ENCODE measurements at regions not wholly inside any gene's neighbourhood (a gene's known extent, or its start where the extent isn't known, plus 50 kb on each side); places are given as distances from the start of the nearest gene placed in this dataset.
"Not testable (repeated sequence)": the region's sequence is repeated elsewhere in the genome, so short reads cannot be mapped to it uniquely, and the experiment has no call there.

DNA sequence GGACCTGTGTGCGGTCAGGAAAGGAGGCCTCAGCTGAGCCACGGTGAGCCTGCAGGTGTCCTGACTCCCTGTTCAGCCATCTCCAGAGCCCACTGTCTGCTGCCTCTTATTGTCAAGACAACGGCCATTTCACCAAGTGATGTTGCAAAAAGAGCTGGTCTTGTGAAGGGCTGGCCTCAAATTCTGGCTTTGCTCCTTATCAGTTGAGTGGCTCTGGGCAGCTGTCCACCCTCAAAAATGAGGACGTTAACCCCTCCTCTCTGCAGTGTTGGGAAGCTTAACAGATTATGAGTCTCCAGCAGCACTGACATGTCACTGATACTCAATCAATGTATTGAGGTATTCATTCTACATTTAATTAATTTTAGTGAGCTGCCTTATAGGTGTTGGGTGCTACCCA lies 171.1 kb upstream of the TOX3 start:
- in situ Hi-C loops (cut with HindIII; ENCODE audit: low pct_unique_long_range_greater_than_20kb, low sequenced_read_pairs) = no loop called here

DNA sequence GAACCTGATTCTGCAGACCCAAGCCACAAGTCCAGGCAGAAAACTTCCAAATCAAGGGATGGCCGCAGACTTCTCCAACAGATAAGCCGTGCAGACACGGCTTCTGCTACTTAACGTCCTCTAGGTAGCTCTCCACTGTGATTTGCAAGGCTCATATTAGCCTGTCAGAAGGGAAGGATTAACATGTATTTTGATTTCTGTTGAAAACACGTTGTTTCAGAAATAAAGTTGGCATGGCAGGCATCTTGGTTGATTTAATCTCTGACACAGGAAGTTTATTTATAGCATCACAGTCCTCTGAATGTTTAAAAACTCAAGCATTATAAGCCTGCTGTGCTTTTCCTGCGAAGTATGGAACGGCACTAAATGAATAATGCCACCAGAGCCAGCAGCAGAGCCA lies 166.8 kb upstream of the TOX3 start:
- no peak for DNase-seq (ENCODE audit: low read depth, low spot score)
- in situ Hi-C loops (cut with HindIII; ENCODE audit: low pct_unique_long_range_greater_than_20kb, low sequenced_read_pairs) = no loop called here

More for the DNA sequence above, 171.1 kb upstream of the TOX3 start:
- DNase-seq (ENCODE audit: low read depth, low spot score) = no peak

DNA sequence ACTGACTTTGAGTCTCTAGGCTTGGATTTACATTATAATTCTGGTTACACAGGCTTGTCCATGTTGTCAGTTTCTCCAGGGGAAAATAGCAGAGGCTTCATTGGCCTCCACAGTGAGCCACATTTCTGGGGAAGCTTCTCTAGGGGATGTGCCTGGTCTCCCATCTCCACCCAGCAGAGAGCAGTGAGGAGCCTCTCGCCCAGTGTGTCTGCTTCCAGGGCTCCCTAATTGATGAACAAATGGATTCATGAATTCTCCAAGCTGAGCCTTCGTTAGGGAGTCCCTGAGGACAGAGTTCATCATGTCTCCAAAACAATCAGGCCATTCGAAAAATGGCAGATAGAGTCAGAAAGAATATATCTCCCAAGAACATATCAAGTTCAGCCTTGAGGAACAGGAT lies 162.4 kb upstream of the TOX3 start:
- in situ Hi-C loops (cut with HindIII; ENCODE audit: low pct_unique_long_range_greater_than_20kb, low sequenced_read_pairs) = no loop called here
- DNase-seq (ENCODE audit: low read depth, low spot score) = no peak

DNA sequence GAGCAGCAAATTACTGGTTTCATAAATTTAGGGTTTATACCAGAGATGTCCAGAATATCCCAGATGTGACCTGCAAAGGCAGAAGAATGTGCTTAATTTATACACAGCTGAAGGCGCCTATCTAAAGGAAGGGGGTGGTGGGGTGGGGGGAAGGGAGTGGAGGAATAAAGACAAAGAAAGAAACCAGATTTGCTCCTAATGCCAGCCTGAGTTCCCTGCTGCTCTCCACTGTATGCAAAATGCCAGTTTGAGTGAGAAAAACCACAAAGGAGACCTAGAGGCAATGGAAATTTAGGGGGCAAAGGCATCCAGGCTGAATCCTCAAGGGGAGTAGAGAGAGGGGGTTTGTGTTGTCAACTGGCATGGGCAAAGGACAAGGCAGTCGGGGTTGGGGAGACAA lies 161.5 kb upstream of the TOX3 start:
- in situ Hi-C loops (cut with HindIII; ENCODE audit: low pct_unique_long_range_greater_than_20kb, low sequenced_read_pairs) = no loop called here
- DNase-seq (ENCODE audit: low read depth, low spot score) = no peak

DNA sequence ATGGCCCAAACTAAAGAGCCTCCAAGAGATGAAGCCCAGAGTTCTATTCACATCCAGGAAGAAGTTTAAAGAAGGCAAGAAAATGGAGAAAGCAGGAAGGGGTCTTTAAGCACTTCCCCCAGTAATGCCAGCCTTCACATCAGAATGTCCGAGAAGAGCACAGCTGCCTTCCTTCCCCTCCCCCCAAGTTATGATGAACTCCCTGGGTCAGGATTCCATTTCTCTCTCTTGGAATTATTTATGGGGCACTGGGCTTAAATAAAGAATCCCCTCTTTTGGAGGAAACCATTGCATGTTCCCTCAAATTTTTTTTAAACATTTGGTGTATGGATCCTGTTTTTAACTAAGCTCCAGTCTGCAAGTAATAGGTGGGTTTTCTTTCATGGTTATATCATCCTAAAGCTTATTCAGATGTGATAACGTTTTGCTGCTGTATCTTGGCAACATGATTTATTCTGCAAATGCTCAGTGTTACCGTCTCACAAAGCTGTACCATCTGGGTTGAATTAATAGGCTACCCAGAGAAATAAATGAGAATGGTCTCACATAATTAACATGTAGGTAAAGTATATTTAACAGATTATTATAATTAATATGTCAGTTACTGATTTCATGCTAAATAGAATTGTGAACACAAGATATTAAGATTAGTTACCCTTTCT lies 160.9 kb upstream of the TOX3 start:
- in situ Hi-C loops (cut with HindIII; ENCODE audit: low pct_unique_long_range_greater_than_20kb, low sequenced_read_pairs) = no loop called here
- no peak for DNase-seq (ENCODE audit: low read depth, low spot score)

DNA sequence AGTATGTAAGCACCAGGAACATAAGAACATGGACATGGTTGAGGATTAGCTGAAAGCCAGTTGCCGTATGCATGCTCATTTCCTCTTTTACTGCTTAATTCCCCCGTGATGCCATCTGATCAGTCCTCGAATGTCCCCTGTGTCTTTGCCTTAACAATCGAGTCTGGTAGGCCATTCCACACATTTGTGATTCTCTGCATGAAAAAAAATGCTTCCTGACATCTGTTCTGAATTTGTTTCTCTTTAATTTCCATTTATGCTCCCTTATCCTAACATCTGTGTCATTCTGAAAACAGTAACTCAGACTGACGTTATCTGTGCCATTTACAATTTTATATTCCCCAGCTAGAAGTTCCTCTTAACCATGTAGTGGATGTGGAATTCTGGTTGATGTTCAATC lies 158.2 kb upstream of the TOX3 start:
- no peak for DNase-seq (ENCODE audit: low read depth, low spot score)
- in situ Hi-C loops (cut with HindIII; ENCODE audit: low pct_unique_long_range_greater_than_20kb, low sequenced_read_pairs) = no loop called here

DNA sequence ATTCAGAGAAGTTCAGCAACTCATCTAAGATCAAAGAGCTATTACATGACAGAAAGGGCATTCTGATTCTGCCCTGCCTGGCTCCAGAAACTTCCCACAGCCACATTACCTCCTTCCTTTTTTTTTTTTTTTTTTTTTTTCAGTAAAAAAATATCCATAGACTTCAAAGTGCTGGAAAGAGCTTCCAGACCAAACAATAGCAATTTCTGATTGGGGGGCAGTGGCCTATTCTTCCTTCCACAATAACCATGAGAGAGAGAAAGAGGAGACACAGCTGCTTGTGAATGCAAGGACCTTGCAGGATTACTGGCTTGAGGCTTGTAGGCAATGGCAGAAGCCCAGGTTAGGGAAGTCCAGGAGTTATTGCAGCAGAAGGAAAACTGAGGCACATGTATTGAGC lies 151.0 kb upstream of the TOX3 start:
- no peak for DNase-seq (ENCODE audit: low read depth, low spot score)
- in situ Hi-C loops (cut with HindIII; ENCODE audit: low pct_unique_long_range_greater_than_20kb, low sequenced_read_pairs) = no loop called here

DNA sequence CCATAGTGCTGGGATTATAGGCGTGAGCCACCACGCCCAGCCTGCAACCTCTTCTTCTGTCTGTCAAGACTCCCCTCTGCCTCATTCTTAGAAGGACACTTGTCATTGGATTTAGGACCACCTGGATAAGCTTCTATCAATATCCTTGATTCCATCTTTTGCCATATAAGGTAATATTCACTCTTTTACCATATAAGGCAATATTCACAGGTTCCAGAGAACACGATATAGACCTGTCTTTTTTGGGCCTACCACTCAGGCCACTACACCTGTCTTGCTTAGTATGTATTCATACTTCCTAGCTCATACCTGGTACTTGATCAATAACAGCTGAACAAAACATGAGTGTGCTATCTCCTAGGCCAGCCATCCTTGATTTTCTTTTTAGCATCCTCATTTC lies 149.2 kb upstream of the TOX3 start:
- in situ Hi-C loops (cut with HindIII; ENCODE audit: low pct_unique_long_range_greater_than_20kb, low sequenced_read_pairs) = no loop called here
- DNase-seq (ENCODE audit: low read depth, low spot score) = no peak

DNA sequence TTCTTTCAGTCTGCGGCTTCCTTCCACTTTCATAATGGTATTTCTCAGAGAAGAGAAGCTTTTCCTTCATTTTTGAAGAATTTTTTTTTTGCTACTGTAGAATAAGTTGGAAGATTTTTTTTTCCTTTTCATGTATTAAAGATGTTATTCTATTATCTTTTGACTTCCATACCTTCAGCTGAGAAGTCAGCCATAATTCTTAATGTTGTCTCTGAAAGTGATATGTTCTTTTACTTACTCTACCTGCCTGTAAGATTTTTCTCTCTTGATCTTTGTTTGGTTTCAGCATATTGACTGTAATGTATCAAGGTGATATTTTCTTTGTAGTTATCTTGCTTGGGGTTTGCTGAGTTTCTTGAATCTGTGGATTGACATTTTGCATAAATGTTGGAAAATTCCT lies 143.5 kb upstream of the TOX3 start:
- DNase-seq (ENCODE audit: low read depth, low spot score) = no peak
- in situ Hi-C loops (cut with HindIII; ENCODE audit: low pct_unique_long_range_greater_than_20kb, low sequenced_read_pairs) = no loop called here

DNA sequence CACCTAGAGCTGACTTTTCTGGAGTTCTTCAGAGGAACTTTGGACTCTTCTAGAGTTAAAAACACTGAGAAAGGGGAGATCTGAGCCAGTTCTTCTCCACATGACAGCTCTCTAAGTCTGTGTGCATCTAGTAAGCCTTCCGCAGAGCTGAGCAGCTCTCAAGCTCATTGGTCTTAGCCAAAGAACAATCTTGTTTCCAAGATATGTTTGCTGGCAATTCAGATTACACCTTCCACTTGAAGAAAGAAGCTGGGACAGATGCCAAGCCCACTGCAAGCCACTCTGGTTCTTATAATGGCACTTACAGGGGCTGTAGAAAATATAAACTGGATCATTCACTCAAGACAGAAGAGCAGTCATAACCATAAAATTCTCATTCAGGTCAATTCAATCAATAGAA lies 134.1 kb upstream of the TOX3 start:
- in situ Hi-C loops (cut with HindIII; ENCODE audit: low pct_unique_long_range_greater_than_20kb, low sequenced_read_pairs) = no loop called here
- no peak for DNase-seq (ENCODE audit: low read depth, low spot score)

DNA sequence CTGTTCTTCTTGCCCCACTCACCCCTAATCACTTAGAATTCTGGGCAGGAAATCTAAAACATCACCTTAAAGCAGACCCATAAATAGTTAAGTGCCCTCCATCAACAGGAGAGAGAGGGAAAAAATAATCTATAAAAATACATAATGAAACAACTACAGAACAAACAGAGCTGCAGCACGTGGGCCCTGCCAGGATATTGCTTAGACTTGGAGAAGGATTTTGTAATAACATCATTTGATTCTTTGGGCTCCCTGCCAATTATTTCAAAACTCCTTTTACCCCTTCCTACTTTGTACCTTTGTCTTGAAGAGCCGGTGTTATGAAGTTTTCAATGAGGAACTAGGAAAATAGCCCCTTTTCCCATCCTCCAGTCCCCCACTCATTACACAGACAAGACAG lies 130.6 kb upstream of the TOX3 start:
- no peak for DNase-seq (ENCODE audit: low read depth, low spot score)
- in situ Hi-C loops (cut with HindIII; ENCODE audit: low pct_unique_long_range_greater_than_20kb, low sequenced_read_pairs) = no loop called here

DNA sequence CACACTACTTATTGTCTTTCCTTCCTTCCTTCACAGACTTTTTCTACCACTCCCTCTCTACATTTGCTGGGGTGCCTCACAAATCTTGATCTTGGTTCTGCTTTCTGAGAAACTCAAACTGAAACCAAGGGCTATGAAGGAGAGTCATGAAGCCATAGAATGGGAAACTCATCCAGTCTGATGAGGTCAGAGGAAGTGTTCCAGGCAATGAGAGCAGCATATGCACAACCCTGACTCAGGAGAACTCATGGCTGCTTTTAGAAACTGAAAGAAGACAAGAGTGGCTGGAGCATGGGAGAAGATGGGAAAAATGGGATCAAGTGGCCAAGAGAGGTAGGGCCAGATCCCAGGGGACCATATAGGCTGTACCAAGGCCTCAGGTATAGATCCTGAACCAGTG lies 130.0 kb upstream of the TOX3 start:
- DNase-seq (ENCODE audit: low read depth, low spot score) = no peak
- in situ Hi-C loops (cut with HindIII; ENCODE audit: low pct_unique_long_range_greater_than_20kb, low sequenced_read_pairs) = no loop called here

DNA sequence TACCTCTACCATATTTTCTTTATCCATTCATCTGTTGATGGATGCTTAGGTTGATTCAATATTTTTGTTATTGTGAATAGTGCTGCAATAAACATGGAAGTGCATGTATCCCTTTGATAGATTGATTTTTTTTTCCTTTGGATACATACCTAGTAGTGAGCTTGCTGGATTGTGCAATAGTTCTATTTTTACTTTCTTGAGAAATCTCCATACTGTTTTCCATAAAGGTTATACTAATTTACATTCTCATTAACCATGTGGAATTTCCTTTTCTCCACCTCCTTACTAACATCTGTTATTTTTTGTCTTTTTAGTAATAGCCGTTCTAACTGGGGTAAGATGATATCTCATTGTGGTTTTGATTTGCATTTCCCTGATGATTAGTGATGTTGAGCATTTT lies 124.6 kb upstream of the TOX3 start:
- in situ Hi-C loops (cut with HindIII; ENCODE audit: low pct_unique_long_range_greater_than_20kb, low sequenced_read_pairs) = no loop called here

DNA sequence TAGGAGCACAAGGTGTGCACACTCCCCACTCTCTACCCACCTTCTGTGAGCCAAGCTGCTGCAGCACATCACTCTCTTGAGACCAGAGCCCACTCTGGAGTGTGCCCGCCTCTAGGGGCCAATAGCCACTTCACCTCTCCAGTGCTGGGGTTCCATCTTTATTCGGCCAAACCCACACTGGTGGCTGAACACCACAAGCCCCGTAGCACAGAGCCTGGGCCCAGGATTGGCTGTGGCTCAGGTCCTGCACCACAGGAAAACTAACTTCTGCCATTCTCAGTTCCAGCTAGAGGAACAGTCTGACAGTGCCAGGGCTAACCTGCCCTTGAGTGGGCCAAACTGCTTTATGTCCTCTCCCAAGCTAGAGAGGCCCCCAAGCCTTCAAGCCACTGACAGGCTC lies 111.0 kb upstream of the TOX3 start:
- in situ Hi-C loops (cut with HindIII; ENCODE audit: low pct_unique_long_range_greater_than_20kb, low sequenced_read_pairs) = no loop called here
- DNase-seq (ENCODE audit: low read depth, low spot score) = no peak

More for the DNA sequence above, 124.6 kb upstream of the TOX3 start:
- no peak for DNase-seq (ENCODE audit: low read depth, low spot score)

DNA sequence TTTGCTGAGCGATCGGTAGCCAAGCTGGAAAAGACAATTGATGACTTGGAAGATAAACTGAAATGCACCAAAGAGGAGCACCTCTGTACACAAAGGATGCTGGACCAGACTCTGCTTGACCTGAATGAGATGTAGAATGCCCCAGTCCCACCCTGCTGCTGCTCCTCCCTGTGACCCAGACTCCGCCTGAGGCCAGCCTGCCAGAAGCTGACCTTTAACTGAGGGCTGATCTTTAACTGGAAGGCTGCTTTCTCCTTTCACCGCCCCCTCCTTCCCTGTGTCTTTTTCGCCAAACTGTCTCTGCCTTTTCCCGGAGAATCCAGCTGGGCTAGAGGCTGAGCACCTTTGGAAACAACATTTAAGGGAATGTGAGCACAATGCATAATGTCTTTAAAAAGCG lies 109.0 kb upstream of the TOX3 start:
- in situ Hi-C loops (cut with HindIII; ENCODE audit: low pct_unique_long_range_greater_than_20kb, low sequenced_read_pairs); DNase-seq (ENCODE audit: low read depth, low spot score): not testable (repeated sequence)

DNA sequence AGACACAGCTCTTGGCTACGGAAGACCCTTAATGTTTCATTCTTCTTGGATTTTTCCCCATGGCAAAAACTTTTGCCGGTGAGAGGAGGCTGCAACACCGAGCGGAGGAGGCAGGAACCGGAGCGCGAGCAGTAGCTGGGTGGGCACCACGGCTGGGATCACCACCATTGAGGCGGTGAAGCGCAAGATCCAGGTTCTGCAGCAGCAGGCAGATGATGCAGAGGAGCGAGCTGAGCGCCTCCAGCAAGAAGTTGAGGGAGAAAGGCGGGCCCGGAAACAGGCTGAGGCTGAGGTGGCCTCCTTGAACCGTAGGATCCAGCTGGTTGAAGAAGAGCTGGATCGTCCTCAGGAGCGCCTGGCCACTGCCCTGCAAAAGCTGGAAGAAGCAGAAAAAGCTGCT lies 108.2 kb upstream of the TOX3 start:
- DNase-seq (ENCODE audit: low read depth, low spot score); in situ Hi-C loops (cut with HindIII; ENCODE audit: low pct_unique_long_range_greater_than_20kb, low sequenced_read_pairs): not testable (repeated sequence)

DNA sequence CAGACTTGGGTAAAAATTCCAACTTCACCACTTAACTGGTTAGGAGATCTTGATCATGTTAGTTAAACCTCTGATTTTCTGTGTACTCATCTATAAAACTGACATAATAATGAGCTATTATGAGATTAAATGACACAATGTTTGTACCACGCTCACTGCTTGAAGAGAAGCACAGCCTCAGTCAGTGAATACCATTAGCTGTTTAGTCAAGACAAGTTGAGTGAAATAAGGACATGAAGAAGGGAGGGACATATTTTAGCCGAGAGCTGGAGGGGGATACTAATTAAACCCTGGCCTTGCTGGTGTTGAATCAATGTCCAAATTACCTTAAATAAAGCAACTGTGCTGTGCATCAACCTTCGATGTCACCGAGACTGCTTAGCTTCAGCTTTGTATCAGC lies 105.1 kb upstream of the TOX3 start:
- in situ Hi-C loops (cut with HindIII; ENCODE audit: low pct_unique_long_range_greater_than_20kb, low sequenced_read_pairs) = no loop called here

DNA sequence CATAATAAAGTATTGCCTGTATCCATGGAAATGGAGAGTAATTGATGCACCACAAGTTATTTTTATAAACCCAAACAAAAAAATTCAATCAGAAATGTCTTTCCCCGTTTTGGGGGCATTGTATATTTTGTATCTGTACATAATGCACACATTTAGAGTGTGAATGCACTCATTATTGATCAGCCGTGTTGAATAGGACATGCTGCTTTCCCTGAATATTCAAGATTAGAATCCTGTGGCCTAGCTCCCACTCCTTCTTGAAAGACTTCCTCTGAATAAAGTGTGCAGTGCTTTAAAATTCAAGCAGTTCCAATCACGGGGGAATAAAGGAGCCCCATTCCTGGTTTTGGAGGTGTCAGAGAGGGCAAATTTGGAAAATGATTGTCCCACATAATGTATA lies 103.8 kb upstream of the TOX3 start:
- in situ Hi-C loops (cut with HindIII; ENCODE audit: low pct_unique_long_range_greater_than_20kb, low sequenced_read_pairs) = no loop called here
- DNase-seq (ENCODE audit: low read depth, low spot score) = no peak

More for the DNA sequence above, 105.1 kb upstream of the TOX3 start:
- DNase-seq (ENCODE audit: low read depth, low spot score) = no peak

DNA sequence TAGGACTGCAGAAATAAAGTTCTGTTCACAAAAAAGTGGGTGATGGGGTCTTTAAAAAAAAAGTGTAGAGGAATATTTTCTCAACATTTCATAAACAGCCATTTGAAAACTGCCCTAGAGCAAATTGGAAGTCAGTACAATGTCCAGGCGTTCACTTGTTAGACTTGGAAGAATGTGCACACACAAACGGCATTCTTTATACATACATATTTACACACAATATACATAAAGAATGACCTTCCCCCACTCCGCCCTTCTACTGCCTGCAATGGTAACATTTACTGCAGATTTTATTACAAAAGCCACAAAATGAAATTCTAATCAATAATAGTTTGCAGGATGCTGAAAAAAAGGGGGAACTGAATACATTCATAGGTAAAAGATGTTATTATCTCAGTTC lies 103.4 kb upstream of the TOX3 start:
- no peak for DNase-seq (ENCODE audit: low read depth, low spot score)
- in situ Hi-C loops (cut with HindIII; ENCODE audit: low pct_unique_long_range_greater_than_20kb, low sequenced_read_pairs) = no loop called here

DNA sequence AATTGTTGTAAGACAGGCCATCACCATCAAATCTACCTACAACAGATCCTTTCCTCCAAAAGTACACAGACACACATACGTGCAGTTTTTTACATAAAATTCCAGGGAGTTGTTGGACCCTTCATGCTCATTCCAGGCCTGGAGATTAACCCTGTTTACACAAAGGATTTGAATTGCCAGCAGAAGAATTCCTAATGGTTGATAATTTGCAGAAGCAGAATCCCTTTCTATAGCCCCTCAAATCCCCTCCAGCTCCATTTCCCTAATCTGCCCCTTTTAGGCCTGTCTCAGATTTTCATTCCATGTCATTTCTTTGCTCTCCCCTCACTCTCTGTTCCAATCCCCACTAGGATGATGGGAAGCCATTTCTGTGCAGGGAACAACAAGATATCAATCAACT lies 102.9 kb upstream of the TOX3 start:
- DNase-seq (ENCODE audit: low read depth, low spot score) = no peak
- in situ Hi-C loops (cut with HindIII; ENCODE audit: low pct_unique_long_range_greater_than_20kb, low sequenced_read_pairs) = no loop called here
